ENCODE measurements at regions not wholly inside any gene's neighbourhood (a gene's known extent, or its start where the extent isn't known, plus 50 kb on each side); places are given as distances from the start of the nearest gene placed in this dataset.

DNA sequence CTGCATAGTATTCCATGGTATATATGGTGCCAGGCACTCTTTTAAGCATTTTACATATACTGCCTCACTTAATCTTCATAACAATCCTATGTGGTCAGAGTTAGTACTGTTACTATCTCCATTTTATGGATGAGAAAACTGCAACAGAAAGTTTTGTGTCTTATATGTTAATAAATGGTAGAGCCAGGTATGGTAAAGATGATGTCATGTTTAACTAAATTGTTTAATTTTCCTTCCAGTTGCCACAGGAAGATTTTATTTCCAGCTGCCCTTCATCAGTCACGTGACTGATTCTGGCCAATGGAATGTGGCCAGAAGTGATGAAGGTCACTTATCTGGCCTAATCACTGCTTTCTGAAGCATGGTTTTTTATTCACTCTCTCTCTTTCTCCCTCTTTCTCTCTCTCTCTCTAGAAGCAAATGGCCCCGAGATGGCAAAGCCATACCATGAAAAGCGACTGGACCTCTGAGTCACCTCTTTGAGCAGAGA, 75.7 kb upstream of the BTBD3 start:
- TF ChIP-seq POLR2A (IDR thresholded peaks at IDR 0.05) = no peak
- TF ChIP-seq, protein P1, sequence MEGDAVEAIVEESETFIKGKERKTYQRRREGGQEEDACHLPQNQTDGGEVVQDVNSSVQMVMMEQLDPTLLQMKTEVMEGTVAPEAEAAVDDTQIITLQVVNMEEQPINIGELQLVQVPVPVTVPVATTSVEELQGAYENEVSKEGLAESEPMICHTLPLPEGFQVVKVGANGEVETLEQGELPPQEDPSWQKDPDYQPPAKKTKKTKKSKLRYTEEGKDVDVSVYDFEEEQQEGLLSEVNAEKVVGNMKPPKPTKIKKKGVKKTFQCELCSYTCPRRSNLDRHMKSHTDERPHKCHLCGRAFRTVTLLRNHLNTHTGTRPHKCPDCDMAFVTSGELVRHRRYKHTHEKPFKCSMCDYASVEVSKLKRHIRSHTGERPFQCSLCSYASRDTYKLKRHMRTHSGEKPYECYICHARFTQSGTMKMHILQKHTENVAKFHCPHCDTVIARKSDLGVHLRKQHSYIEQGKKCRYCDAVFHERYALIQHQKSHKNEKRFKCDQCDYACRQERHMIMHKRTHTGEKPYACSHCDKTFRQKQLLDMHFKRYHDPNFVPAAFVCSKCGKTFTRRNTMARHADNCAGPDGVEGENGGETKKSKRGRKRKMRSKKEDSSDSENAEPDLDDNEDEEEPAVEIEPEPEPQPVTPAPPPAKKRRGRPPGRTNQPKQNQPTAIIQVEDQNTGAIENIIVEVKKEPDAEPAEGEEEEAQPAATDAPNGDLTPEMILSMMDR (IDR thresholded peaks at IDR 0.05) = no peak
